B cell (primary cell): ENCODE measurements at regions not wholly inside any gene's neighbourhood (a gene's known extent, or its start where the extent isn't known, plus 50 kb on each side); places are given as distances from the start of the nearest gene placed in this dataset.

Experiments
- ATAC-seq: fragments of 200-7000 bp; cut with Tn5 transposase; one replicate; pipeline ENCODE4 v1.10.0; 2021; ENCODE audit warnings: low read depth, mild to moderate bottlenecking, moderate number of reproducible peaks, moderate library complexity
- CTCF ChIA-PET: fragments of 350-600 bp; sonication (Branson Sonifier 250); formaldehyde crosslinking; loops from one replicate; lab custom pipeline; 2021; ENCODE audit warnings: antibody characterized with exemption, inconsistent platforms; lab: Charles Lee
- POLR2A ChIA-PET: fragments of 350-600 bp; sonication (Branson Sonifier 250); formaldehyde crosslinking; loops from one replicate; lab custom pipeline; 2021; ENCODE audit warnings: antibody characterized with exemption; lab: Charles Lee
- DNase-seq: peaks from one replicate; pipeline ENCODE4 v3.0.0; 2013
- H2AFZ ChIP-seq: 2 replicates; pipeline ENCODE4 v1.6.1; 2012; ENCODE audit warnings: mild to moderate bottlenecking, low read depth, low read length; ENCODE audit not compliant: insufficient read depth, poor library complexity, severe bottlenecking
- H3K27ac ChIP-seq, 2 donors: 1 replicate in 1 of 2; 2 replicates in 1 of 2; pipeline ENCODE4 v1.5.1; 2012 to 2013; ENCODE audit warnings: low read length in 2 of 2, mild to moderate bottlenecking in 2 of 2, moderate library complexity in 1 of 2
- H3K27me3 ChIP-seq, 4 experiments: fragments of 200-600 bp in 1 of 4; sonication (generic) in 1 of 4; replicated peaks in 1 of 4; 1 replicate in 2 of 4; 2 replicates in 2 of 4; pipeline versions ENCODE4 v1.6.1 to v1.7.0; 2013 to 2016; ENCODE audit warnings: low read length in 3 of 4, mild to moderate bottlenecking in 2 of 4, mixed read lengths in 1 of 4, moderate library complexity in 1 of 4; ENCODE audit not compliant: insufficient read depth in 4 of 4, control insufficient read depth in 3 of 4; ENCODE audit errors: control extremely low read depth in 1 of 4
- H3K36me3 ChIP-seq, 2 experiments: replicated peaks in 1 of 2; 1 replicate in 1 of 2; 2 replicates in 1 of 2; pipeline versions ENCODE4 v1.6.1 to v1.7.1; 2013; ENCODE audit warnings: low read length in 1 of 2; ENCODE audit not compliant: insufficient read depth in 2 of 2, control insufficient read depth in 1 of 2; ENCODE audit errors: control extremely low read depth in 1 of 2, extremely low read depth in 1 of 2
- H3K4me1 ChIP-seq, 2 donors: fragments of 200-600 bp in 1 of 2; sonication (generic) in 1 of 2; 1 replicate in 1 of 2; 2 replicates in 1 of 2; pipeline versions ENCODE4 v1.5.1 to v1.6.1; 2013 to 2017; ENCODE audit warnings: low read length in 2 of 2; ENCODE audit not compliant: control insufficient read depth in 2 of 2, insufficient read depth in 2 of 2
- H3K4me2 ChIP-seq: replicated peaks from 2 replicates; pipeline ENCODE3; 2012; ENCODE audit warnings: mild to moderate bottlenecking, low read depth, low read length; ENCODE audit not compliant: poor library complexity, severe bottlenecking
- H3K4me3 ChIP-seq, 5 experiments: fragments of 200-600 bp in 1 of 5; sonication (generic) in 1 of 5; 1 replicate in 3 of 5; 2 replicates in 2 of 5; pipeline versions ENCODE4 v1.5.1 to v1.7.0; 2011 to 2016; ENCODE audit warnings: low read length in 4 of 5, mild to moderate bottlenecking in 4 of 5, low read depth in 2 of 5, control low read depth in 1 of 5, moderate library complexity in 1 of 5; ENCODE audit not compliant: insufficient read depth in 1 of 5; ENCODE audit errors: control extremely low read depth in 1 of 5, extremely low read depth in 1 of 5
- H3K79me2 ChIP-seq: fragments of 200-600 bp; sonication (generic); one replicate; pipeline ENCODE4 v1.6.0; 2016; ENCODE audit warnings: low read length; ENCODE audit not compliant: control insufficient read depth, insufficient read depth
- H3K9ac ChIP-seq: fragments of 200-600 bp; sonication (generic); 2 replicates; pipeline ENCODE4 v1.6.1; 2017; ENCODE audit warnings: mild to moderate bottlenecking, low read length, moderate library complexity
- H3K9me3 ChIP-seq, 3 donors: one replicate each; pipeline versions ENCODE4 v1.6.1 to v1.7.1; 2013; ENCODE audit warnings: low read length in 2 of 3; ENCODE audit not compliant: control insufficient read depth in 2 of 3, insufficient read depth in 1 of 3; ENCODE audit errors: control extremely low read depth in 1 of 3
- H4K20me1 ChIP-seq: 2 replicates; pipeline ENCODE4 v1.6.0; 2012; ENCODE audit warnings: mild to moderate bottlenecking, low read length; ENCODE audit not compliant: insufficient read depth, control insufficient read depth, poor library complexity, severe bottlenecking
- H3K27ac Mint-ChIP-seq: one replicate; pipeline ENCODE4 v1.8.0; 2021; ENCODE audit warnings: mixed read lengths
- H3K27me3 Mint-ChIP-seq: one replicate; pipeline ENCODE4 v1.8.0; 2021; ENCODE audit warnings: mixed read lengths
- H3K4me1 Mint-ChIP-seq: one replicate; pipeline ENCODE4 v1.8.0; 2021; ENCODE audit warnings: mixed read lengths
- H3K4me3 Mint-ChIP-seq: one replicate; pipeline ENCODE4 v1.8.0; 2021; ENCODE audit warnings: mixed read lengths
- H3K9me3 Mint-ChIP-seq: one replicate; pipeline ENCODE4 v1.8.0; 2022; ENCODE audit warnings: mixed read lengths; ENCODE audit not compliant: insufficient read depth
- CTCF ChIP-seq: fragments of 200-600 bp; IDR thresholded peaks from one replicate; pipeline ENCODE4 v1.8.0; 2022; ENCODE audit warnings: antibody characterized with exemption, mild to moderate bottlenecking
- EZH2 ChIP-seq: IDR thresholded peaks from 2 replicates; pipeline ENCODE4 v1.6.1; 2012; ENCODE audit warnings: borderline replicate concordance, low read depth, mild to moderate bottlenecking, moderate library complexity, low read length; ENCODE audit not compliant: insufficient read depth, poor library complexity, severe bottlenecking
- WGBS: methylation state at CpG from one replicate; pipeline ENCODE4 v1.1.5; 2013; ENCODE audit warnings: missing lambda C conversion rate; ENCODE audit not compliant: insufficient coverage; 5-methylcytosine and 5-hydroxymethylcytosine counted together
- intact Hi-C: fragments of 100-400 bp; cut with micrococcal nuclease; formaldehyde crosslinking; loops from one replicate; pipeline ENCODE4 v1.10.0; 2022

GRCh38 chr12:105474672-105475071 lies 144.2 kb downstream of the C12orf75 start:
- Mint-ChIP-seq H3K27me3 (peaks cover 17% of the 10 kb centered on the region), H3K9me3 (no peaks in the 10 kb centered on the region), H3K27ac (no peak overlapping the region), H3K4me3 (no peak overlapping the region), H3K4me1 (no peaks in the 10 kb centered on the region)
- no peaks in the 10 kb centered on the region for H4K20me1 ChIP-seq
- H3K9ac ChIP-seq = no peak overlapping the region
- H3K4me1 ChIP-seq = no peaks in the 10 kb centered on the region
- H3K4me3 ChIP-seq = no peak overlapping the region
- no peak for ATAC-seq
- DNase-seq = no peak
- ChIA-PET CTCF (no interaction called here), POLR2A (no interaction called here)
- H3K36me3 ChIP-seq = no peaks in the 10 kb centered on the region
- 66% methylated on average over 3 of the region's 4 CpGs for WGBS
- H2AFZ ChIP-seq = no peak overlapping the region
- H3K4me2 ChIP-seq = no peak overlapping the region
- H3K27ac ChIP-seq = no peak overlapping the region
- peaks cover 0 to 6% (median 0%) of the 10 kb centered on the region in 4 experiments for H3K27me3 ChIP-seq
- TF ChIP-seq CTCF (no peak), EZH2 (no peak)
- H3K79me2 ChIP-seq = no peaks in the 10 kb centered on the region
- intact Hi-C loops = no loop called here
- no peaks in the 10 kb centered on the region for H3K9me3 ChIP-seq

- no peak overlapping the region for H3K4me2 ChIP-seq
- WGBS = no CpG with 5 or more reads among the region's 2 CpGs
- no peaks in the 10 kb centered on the region for H3K4me1 ChIP-seq
- peaks cover 0 to 8% (median 0%) of the 10 kb centered on the region in 4 experiments for H3K27me3 ChIP-seq
- no peak for ATAC-seq
- TF ChIP-seq CTCF (no peak), EZH2 (no peak)
- Mint-ChIP-seq H3K27ac (no peak overlapping the region), H3K27me3 (peaks cover 17% of the 10 kb centered on the region), H3K4me1 (no peaks in the 10 kb centered on the region), H3K9me3 (no peaks in the 10 kb centered on the region), H3K4me3 (no peak overlapping the region)
- no peaks in the 10 kb centered on the region for H3K36me3 ChIP-seq
- CTCF ChIA-PET = no interaction called here
- no peaks in the 10 kb centered on the region for H4K20me1 ChIP-seq
- H2AFZ ChIP-seq = no peak overlapping the region
- POLR2A ChIA-PET = no interaction called here
- H3K79me2 ChIP-seq = no peaks in the 10 kb centered on the region
- no peak overlapping the region for H3K4me3 ChIP-seq
- H3K27ac ChIP-seq = no peak overlapping the region
- H3K9me3 ChIP-seq = no peaks in the 10 kb centered on the region
- no peak for DNase-seq
- intact Hi-C loops = no loop called here
- H3K9ac ChIP-seq = no peak overlapping the region
These were observed 146.1 kb downstream of the C12orf75 start for GRCh38 chr12:105476616-105477015.
